ENCODE measurements at regions not wholly inside any gene's neighbourhood (a gene's known extent, or its start where the extent isn't known, plus 50 kb on each side); places are given as distances from the start of the nearest gene placed in this dataset.

- TF ChIP-seq BHLHE40 (IDR thresholded peaks at IDR 0.05; ENCODE audit: borderline replicate concordance): no peak
- no peak for TF ChIP-seq FOXK2 (IDR thresholded peaks at IDR 0.05)
- no peak for TF ChIP-seq ELF4 (IDR thresholded peaks at IDR 0.05)
- no peak for TF ChIP-seq SUZ12 (IDR thresholded peaks at IDR 0.05)
- TF ChIP-seq NFRKB (IDR thresholded peaks at IDR 0.05): no peak
- TF ChIP-seq SP1 (IDR thresholded peaks at IDR 0.05): no peak
- TF ChIP-seq LEF1 (IDR thresholded peaks at IDR 0.05; ENCODE audit: borderline replicate concordance): no peak
- TF ChIP-seq FOXM1 (IDR thresholded peaks at IDR 0.05; ENCODE audit: borderline replicate concordance): no peak
These were observed 462.0 kb upstream of the ZNF462 start for GRCh38 chr9:106400950-106401349.
